Gastroesophageal sphincter (tissue), 3 donors: ENCODE measurements at regions not wholly inside any gene's neighbourhood (a gene's known extent, or its start where the extent isn't known, plus 50 kb on each side); places are given as distances from the start of the nearest gene placed in this dataset.

Experiments used
- EP300 ChIP-seq: sonication (generic); formaldehyde crosslinking; IDR thresholded peaks from one replicate; pipeline ENCODE4 v1.6.1; 2017; ENCODE audit warnings: antibody characterized with exemption, mild to moderate bottlenecking
- POLR2A ChIP-seq, 2 donors: fragments of 450-650 bp; IDR thresholded peaks; one replicate each; pipeline ENCODE4 v1.6.1; 2017; ENCODE audit warnings: antibody characterized with exemption in 2 of 2, mild to moderate bottlenecking in 2 of 2, moderate library complexity in 1 of 2
- POLR2AphosphoS5 ChIP-seq: sonication (generic); formaldehyde crosslinking; IDR thresholded peaks from one replicate; pipeline ENCODE4 v1.6.1; 2017; ENCODE audit warnings: antibody characterized with exemption
- TF ChIP-seq, protein P1 (sequence below), 4 experiments: fragments of 200-600 bp in 2 of 4; fragments of 450-650 bp in 2 of 4; sonication (generic) in 1 of 4; IDR thresholded peaks; one replicate each; pipeline ENCODE4 v1.5.1; 2017 to 2019; ENCODE audit warnings: antibody characterized with exemption in 4 of 4, mild to moderate bottlenecking in 2 of 4, moderate library complexity in 2 of 4

DNA sequence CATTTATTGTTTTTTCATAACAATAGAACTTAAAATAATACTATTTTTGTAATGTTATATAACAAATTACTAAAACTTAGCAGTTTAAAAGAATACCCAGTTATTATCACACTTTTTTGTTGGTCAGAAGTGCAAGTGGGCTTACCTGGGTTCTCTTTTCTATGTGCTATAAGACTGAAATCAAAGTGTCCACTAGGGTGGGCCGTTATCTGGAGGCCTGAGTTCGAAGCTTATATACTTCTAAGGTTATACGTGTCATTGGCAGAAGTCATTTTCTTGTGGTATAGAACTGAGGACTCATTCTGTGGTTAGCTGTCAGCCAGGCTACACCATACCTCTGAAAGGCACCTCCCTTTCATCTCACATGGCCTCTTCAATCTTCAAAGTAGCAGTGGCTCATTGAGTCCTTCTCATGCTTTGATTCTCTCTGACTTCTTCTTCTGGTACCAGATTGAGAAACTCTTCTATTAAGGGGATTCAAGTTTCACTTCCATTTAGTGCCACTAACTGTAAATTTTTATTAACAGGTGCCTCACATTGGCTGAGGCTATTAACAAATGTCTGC, 414.3 kb downstream of the AMY1C start:
- TF ChIP-seq POLR2A (IDR thresholded peaks at IDR 0.05) (no peak), POLR2AphosphoS5 (no peak), EP300 (no peak)
- TF ChIP-seq, protein P1, sequence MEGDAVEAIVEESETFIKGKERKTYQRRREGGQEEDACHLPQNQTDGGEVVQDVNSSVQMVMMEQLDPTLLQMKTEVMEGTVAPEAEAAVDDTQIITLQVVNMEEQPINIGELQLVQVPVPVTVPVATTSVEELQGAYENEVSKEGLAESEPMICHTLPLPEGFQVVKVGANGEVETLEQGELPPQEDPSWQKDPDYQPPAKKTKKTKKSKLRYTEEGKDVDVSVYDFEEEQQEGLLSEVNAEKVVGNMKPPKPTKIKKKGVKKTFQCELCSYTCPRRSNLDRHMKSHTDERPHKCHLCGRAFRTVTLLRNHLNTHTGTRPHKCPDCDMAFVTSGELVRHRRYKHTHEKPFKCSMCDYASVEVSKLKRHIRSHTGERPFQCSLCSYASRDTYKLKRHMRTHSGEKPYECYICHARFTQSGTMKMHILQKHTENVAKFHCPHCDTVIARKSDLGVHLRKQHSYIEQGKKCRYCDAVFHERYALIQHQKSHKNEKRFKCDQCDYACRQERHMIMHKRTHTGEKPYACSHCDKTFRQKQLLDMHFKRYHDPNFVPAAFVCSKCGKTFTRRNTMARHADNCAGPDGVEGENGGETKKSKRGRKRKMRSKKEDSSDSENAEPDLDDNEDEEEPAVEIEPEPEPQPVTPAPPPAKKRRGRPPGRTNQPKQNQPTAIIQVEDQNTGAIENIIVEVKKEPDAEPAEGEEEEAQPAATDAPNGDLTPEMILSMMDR (IDR thresholded peaks at IDR 0.05) = no peak
